Keratinocyte (primary cell): ENCODE measurements at regions not wholly inside any gene's neighbourhood (a gene's known extent, or its start where the extent isn't known, plus 50 kb on each side); places are given as distances from the start of the nearest gene placed in this dataset.

Experiments used
- DNase-seq: peaks from one replicate; pipeline ENCODE4 v3.0.0-alpha.2; 2011; ENCODE audit warnings: low read depth, missing footprints, low spot score
- FAIRE-seq: peaks from 2 replicates; lab custom pipeline; 2011; peaks lifted over from hg19 to GRCh38; lab: Jason Lieb, UNC
- H2AFZ ChIP-seq: 2 replicates; pipeline ENCODE4 v1.6.0; 2012; ENCODE audit warnings: low read length, control low read depth, inconsistent platforms; ENCODE audit not compliant: control insufficient read depth
- H3K27ac ChIP-seq: 2 replicates; pipeline ENCODE4 v1.5.1; 2011; ENCODE audit warnings: low read length; ENCODE audit not compliant: control insufficient read depth, insufficient read depth
- H3K27me3 ChIP-seq: 3 replicates; pipeline ENCODE4 v1.6.0; 2011; ENCODE audit warnings: low read length; ENCODE audit not compliant: control insufficient read depth, insufficient read depth; ENCODE audit errors: extremely low read depth
- H3K36me3 ChIP-seq, 2 experiments: 2 replicates in 1 of 2; 3 replicates in 1 of 2; pipeline ENCODE4 v1.5.1; 2011; ENCODE audit warnings: low read length in 2 of 2, mild to moderate bottlenecking in 1 of 2; ENCODE audit not compliant: control insufficient read depth in 2 of 2, insufficient read depth in 2 of 2; ENCODE audit errors: extremely low read depth in 1 of 2
- H3K4me1 ChIP-seq: 3 replicates; pipeline ENCODE4 v1.5.1; 2011; ENCODE audit warnings: low read length; ENCODE audit not compliant: control insufficient read depth, insufficient read depth; ENCODE audit errors: extremely low read depth
- H3K4me2 ChIP-seq: 3 replicates; pipeline ENCODE4 v1.6.0; 2011; ENCODE audit warnings: low read depth, low read length; ENCODE audit not compliant: control insufficient read depth, insufficient read depth; ENCODE audit errors: extremely low read depth
- H3K4me3 ChIP-seq, 3 experiments: fragments of 200-600 bp in 1 of 3; sonication (generic) in 1 of 3; 2 replicates in 2 of 3; 3 replicates in 1 of 3; pipeline ENCODE4 v1.5.1; 2011 to 2016; ENCODE audit warnings: low read length in 3 of 3, mild to moderate bottlenecking in 3 of 3, control low read depth in 2 of 3, inconsistent platforms in 1 of 3, low read depth in 1 of 3, mixed read lengths in 1 of 3, mixed run types in 1 of 3, moderate library complexity in 1 of 3; ENCODE audit not compliant: control insufficient read depth in 2 of 3, insufficient read depth in 2 of 3; ENCODE audit errors: extremely low read depth in 1 of 3
- H3K79me2 ChIP-seq: 2 replicates; pipeline ENCODE4 v1.6.0; 2012; ENCODE audit warnings: low read length; ENCODE audit not compliant: control insufficient read depth, insufficient read depth
- H3K9ac ChIP-seq: 3 replicates; pipeline ENCODE4 v1.6.0; 2011; ENCODE audit warnings: low read length; ENCODE audit not compliant: control insufficient read depth, insufficient read depth; ENCODE audit errors: extremely low read depth
- H3K9me1 ChIP-seq: 3 replicates; pipeline ENCODE4 v1.6.0; 2011; ENCODE audit warnings: low read length; ENCODE audit not compliant: control insufficient read depth, insufficient read depth; ENCODE audit errors: extremely low read depth
- H3K9me3 ChIP-seq: 2 replicates; pipeline ENCODE4 v1.5.1; 2012; ENCODE audit warnings: low read depth, low read length; ENCODE audit not compliant: control insufficient read depth
- H4K20me1 ChIP-seq: 3 replicates; pipeline ENCODE4 v1.6.0; 2011; ENCODE audit warnings: low read length; ENCODE audit not compliant: control insufficient read depth, insufficient read depth; ENCODE audit errors: extremely low read depth
- EZH2 ChIP-seq: IDR thresholded peaks from one replicate; pipeline ENCODE4 v1.6.1; 2012; ENCODE audit warnings: inconsistent platforms, mild to moderate bottlenecking, low read length, moderate library complexity
- dilution Hi-C: fragments of 300-500 bp; cut with MboI; formaldehyde crosslinking; loops from one replicate; pipeline ENCODE4 v1.7.0; 2020; ENCODE audit warnings: low sequenced_read_pairs; ENCODE audit not compliant: extremely low pct_ligation_motif_present
- TF ChIP-seq, protein P1 (sequence below), 3 experiments: IDR thresholded peaks in 1 of 3; conservative IDR thresholded peaks in 1 of 3; optimal IDR thresholded peaks in 1 of 3; 2 replicates in 2 of 3; 3 replicates in 1 of 3; pipeline versions ENCODE3 to v1.5.1; 2011; ENCODE audit warnings: low read length in 3 of 3, mild to moderate bottlenecking in 3 of 3, moderate library complexity in 2 of 3, control low read depth in 1 of 3, inconsistent platforms in 1 of 3; ENCODE audit not compliant: insufficient read depth in 2 of 3; ENCODE audit errors: extremely low read depth in 1 of 3

DNA sequence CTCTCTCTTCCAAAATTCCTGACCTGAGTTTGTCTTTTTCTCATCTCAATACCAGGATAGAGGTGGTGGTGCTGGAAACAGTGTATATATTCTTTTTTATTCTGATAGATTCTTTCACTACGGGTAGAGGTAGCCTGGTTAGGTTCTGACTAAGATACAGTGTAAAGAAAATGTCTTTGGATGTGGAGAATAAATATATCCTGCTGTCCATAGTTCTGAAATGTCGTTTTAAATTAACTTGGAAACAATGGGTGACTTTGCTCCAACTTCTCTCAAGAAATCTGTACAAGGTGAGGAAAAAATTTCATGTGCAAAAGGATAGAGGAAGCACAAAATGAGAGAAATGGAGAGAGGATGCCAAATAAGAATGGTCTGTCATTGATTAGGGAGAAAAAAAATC is 546.1 kb downstream of the GBA3 start:
- no peaks in the 10 kb centered on the region for H4K20me1 ChIP-seq
- H3K4me1 ChIP-seq = no peaks in the 10 kb centered on the region
- H3K4me3 ChIP-seq = no peak overlapping the region
- no peak overlapping the region for H3K4me2 ChIP-seq
- H3K9ac ChIP-seq = no peak overlapping the region
- dilution Hi-C loops = loop anchor here (5.0 kb wide), 1 partner anchor 77 kb away; no protein-coding TSS in a partner anchor
- H2AFZ ChIP-seq = no peak overlapping the region
- no peak for TF ChIP-seq EZH2
- TF ChIP-seq, protein P1, sequence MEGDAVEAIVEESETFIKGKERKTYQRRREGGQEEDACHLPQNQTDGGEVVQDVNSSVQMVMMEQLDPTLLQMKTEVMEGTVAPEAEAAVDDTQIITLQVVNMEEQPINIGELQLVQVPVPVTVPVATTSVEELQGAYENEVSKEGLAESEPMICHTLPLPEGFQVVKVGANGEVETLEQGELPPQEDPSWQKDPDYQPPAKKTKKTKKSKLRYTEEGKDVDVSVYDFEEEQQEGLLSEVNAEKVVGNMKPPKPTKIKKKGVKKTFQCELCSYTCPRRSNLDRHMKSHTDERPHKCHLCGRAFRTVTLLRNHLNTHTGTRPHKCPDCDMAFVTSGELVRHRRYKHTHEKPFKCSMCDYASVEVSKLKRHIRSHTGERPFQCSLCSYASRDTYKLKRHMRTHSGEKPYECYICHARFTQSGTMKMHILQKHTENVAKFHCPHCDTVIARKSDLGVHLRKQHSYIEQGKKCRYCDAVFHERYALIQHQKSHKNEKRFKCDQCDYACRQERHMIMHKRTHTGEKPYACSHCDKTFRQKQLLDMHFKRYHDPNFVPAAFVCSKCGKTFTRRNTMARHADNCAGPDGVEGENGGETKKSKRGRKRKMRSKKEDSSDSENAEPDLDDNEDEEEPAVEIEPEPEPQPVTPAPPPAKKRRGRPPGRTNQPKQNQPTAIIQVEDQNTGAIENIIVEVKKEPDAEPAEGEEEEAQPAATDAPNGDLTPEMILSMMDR (optimal IDR thresholded peaks at IDR 0.05 in 1 of 3, IDR thresholded peaks at IDR 0.05 in 1 of 3, conservative IDR thresholded peaks at IDR 0.05 in 1 of 3; ENCODE audit: extremely low read depth in 1 of 3, insufficient read depth in 2 of 3, low read length in 3 of 3) = no peak
- no peak for DNase-seq
- no peak overlapping the region for H3K27ac ChIP-seq
- FAIRE-seq = no peak
- H3K27me3 ChIP-seq = no peaks in the 10 kb centered on the region
- no peaks in the 10 kb centered on the region for H3K79me2 ChIP-seq
- no peaks in the 10 kb centered on the region for H3K36me3 ChIP-seq
- H3K9me3 ChIP-seq = no peaks in the 10 kb centered on the region
- no peaks in the 10 kb centered on the region for H3K9me1 ChIP-seq

DNA sequence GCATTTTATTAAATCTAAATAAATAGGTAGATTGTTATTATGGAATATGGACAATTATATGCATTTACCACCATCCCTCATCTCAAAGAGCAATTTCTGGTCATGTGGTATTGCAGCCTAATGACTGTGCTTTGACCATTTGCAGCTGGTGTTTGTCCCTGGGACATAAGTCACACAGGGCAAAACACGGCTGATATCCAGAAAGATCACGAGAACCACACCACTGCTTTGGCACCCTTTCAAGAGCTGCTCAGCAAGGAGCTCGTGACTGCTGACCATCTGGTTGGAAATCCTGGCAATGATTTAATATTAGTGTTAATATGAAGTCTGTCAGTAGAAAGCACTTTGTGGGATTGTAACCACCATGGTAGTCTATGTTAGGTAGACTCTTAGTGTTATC is 545.0 kb downstream of the GBA3 start:
- Histone ChIP-seq H3K9me1 (no peaks in the 10 kb centered on the region), H3K4me1 (no peaks in the 10 kb centered on the region), H3K4me2 (no peak overlapping the region), H3K4me3 (no peak overlapping the region), H4K20me1 (no peaks in the 10 kb centered on the region), H3K27me3 (no peaks in the 10 kb centered on the region), H2AFZ (no peak overlapping the region), H3K27ac (no peak overlapping the region), H3K79me2 (no peaks in the 10 kb centered on the region), H3K9ac (no peak overlapping the region), H3K36me3 (no peaks in the 10 kb centered on the region), H3K9me3 (no peaks in the 10 kb centered on the region)
- dilution Hi-C loops = loop anchor here (5.0 kb wide), 1 partner anchor 75 kb away; no protein-coding TSS in a partner anchor
- TF ChIP-seq, protein P1 (optimal IDR thresholded peaks at IDR 0.05 in 1 of 3, IDR thresholded peaks at IDR 0.05 in 1 of 3, conservative IDR thresholded peaks at IDR 0.05 in 1 of 3; ENCODE audit: extremely low read depth in 1 of 3, insufficient read depth in 2 of 3, low read length in 3 of 3) = no peak
- no peak for TF ChIP-seq EZH2
- FAIRE-seq = no peak
- DNase-seq = no peak
